Activated CD4-positive, alpha-beta T cell treated with anti-CD3 and anti-CD28 coated beads, Interleukin-2, Interleukin-4, amounts not matched to agents 100 ng/mL and 50 ng/mL, durations not matched to agents 16 hours and 8 hours (primary cell): ENCODE measurements at regions not wholly inside any gene's neighbourhood (a gene's known extent, or its start where the extent isn't known, plus 50 kb on each side); places are given as distances from the start of the nearest gene placed in this dataset.

Experiments used
- DNase-seq: peaks from one replicate; pipeline ENCODE4 v3.0.0-alpha.2; 2020; ENCODE audit warnings: low spot score

GRCh38 chr18:61167902-61168301 lies 165.3 kb upstream of the CDH20 start:
- DNase-seq, result no peak

- DNase-seq, result no peak
These were observed 163.8 kb upstream of the CDH20 start for GRCh38 chr18:61169386-61169785.

- DNase-seq, result no peak
These were observed 160.6 kb upstream of the CDH20 start for GRCh38 chr18:61172624-61173023.

- no peak for DNase-seq
These were observed 159.7 kb upstream of the CDH20 start for GRCh38 chr18:61173554-61173953.

GRCh38 chr18:61183798-61184197 lies 149.4 kb upstream of the CDH20 start:
- no peak for DNase-seq

GRCh38 chr18:61187971-61188370 lies 145.3 kb upstream of the CDH20 start:
- DNase-seq, result no peak

- DNase-seq, result no peak
These were observed 143.9 kb upstream of the CDH20 start for GRCh38 chr18:61189376-61189775.

- DNase-seq, result no peak
These were observed 138.5 kb upstream of the CDH20 start for GRCh38 chr18:61194726-61195125.

GRCh38 chr18:61196750-61197149 lies 136.5 kb upstream of the CDH20 start:
- no peak for DNase-seq

GRCh38 chr18:61198486-61198885 lies 134.7 kb upstream of the CDH20 start:
- DNase-seq, result no peak

GRCh38 chr18:61199171-61199848 lies 133.9 kb upstream of the CDH20 start:
- no peak for DNase-seq

- DNase-seq, result no peak
These were observed 131.7 kb upstream of the CDH20 start for GRCh38 chr18:61201511-61201910.

GRCh38 chr18:61203151-61203550 lies 130.1 kb upstream of the CDH20 start:
- no peak for DNase-seq

GRCh38 chr18:61209801-61210200 lies 123.4 kb upstream of the CDH20 start:
- DNase-seq, result no peak

GRCh38 chr18:61216051-61216450 lies 117.2 kb upstream of the CDH20 start:
- no peak for DNase-seq

GRCh38 chr18:61222206-61222605 lies 111.0 kb upstream of the CDH20 start:
- no peak for DNase-seq

GRCh38 chr18:61225336-61225735 lies 107.9 kb upstream of the CDH20 start:
- no peak for DNase-seq

GRCh38 chr18:61236356-61237057 lies 96.7 kb upstream of the CDH20 start:
- DNase-seq, result no peak

- DNase-seq, result no peak
These were observed 95.7 kb upstream of the CDH20 start for GRCh38 chr18:61237529-61237928.

GRCh38 chr18:61239051-61239450 lies 94.2 kb upstream of the CDH20 start:
- no peak for DNase-seq

- DNase-seq, result no peak
These were observed 91.9 kb upstream of the CDH20 start for GRCh38 chr18:61241260-61241853.

GRCh38 chr18:61244632-61245031 lies 88.6 kb upstream of the CDH20 start:
- no peak for DNase-seq

GRCh38 chr18:61245276-61245675 lies 88.0 kb upstream of the CDH20 start:
- DNase-seq, result no peak

- DNase-seq, result no peak
These were observed 84.6 kb upstream of the CDH20 start for GRCh38 chr18:61248589-61248988.
